ENCODE measurements at regions not wholly inside any gene's neighbourhood (a gene's known extent, or its start where the extent isn't known, plus 50 kb on each side); places are given as distances from the start of the nearest gene placed in this dataset.

- TF ChIP-seq SMAD3 (CRISPR knock-in tag; IDR thresholded peaks at IDR 0.05; ENCODE audit: borderline replicate concordance) (no peak), CDX4 (CRISPR knock-in tag; IDR thresholded peaks at IDR 0.05; ENCODE audit: borderline replicate concordance) (no peak), ZBTB21 (CRISPR knock-in tag; IDR thresholded peaks at IDR 0.05; ENCODE audit: borderline replicate concordance) (no peak)
Observed at GRCh38 chr6:102764317-102764716, 1370.8 kb downstream of the GRIK2 start (continued).

GRCh38 chr6:102763891-102764290 is 1370.4 kb downstream of the GRIK2 start:
- Mint-ChIP-seq H3K27ac (no peak overlapping the region), H3K9me3 (peaks cover 10% of the 10 kb centered on the region)
- POLR2A ChIA-PET: no interaction called here

GRCh38 chr6:102761872-102762271 is 1368.4 kb downstream of the GRIK2 start:
- no peak for ATAC-seq
- Mint-ChIP-seq H3K4me1 (peaks cover 15% of the 10 kb centered on the region), H3K27me3 (ENCODE audit: low read depth) (no peaks in the 10 kb centered on the region; the same call in 1 of the 2 replicates), H3K9me3 (peaks cover 6% of the 10 kb centered on the region; the same call in 1 of the 2 replicates), H3K4me3 (no peak overlapping the region), H3K36me3 (no peaks in the 10 kb centered on the region; the same call in 1 of the 2 replicates), H3K27ac (no peak overlapping the region)
- no peak for TF ChIP-seq MAX (CRISPR knock-in tag; IDR thresholded peaks at IDR 0.05)
- TF ChIP-seq ZBTB43 (CRISPR knock-in tag; IDR thresholded peaks at IDR 0.05): no peak
- no peak for TF ChIP-seq ZNF232 (CRISPR knock-in tag; IDR thresholded peaks at IDR 0.05)
- ChIA-PET CTCF (no interaction called here), POLR2A (no interaction called here)
- DNase-seq (ENCODE audit: low spot score): no peak

More at GRCh38 chr6:102763891-102764290, 1370.4 kb downstream of the GRIK2 start:
- DNase-seq (ENCODE audit: low spot score) (no peak), ATAC-seq (no peak)
- H3K4me3 Mint-ChIP-seq: no peak overlapping the region
- peaks cover 3% of the 10 kb centered on the region; the same call in 1 of the 2 replicates for H3K36me3 Mint-ChIP-seq
- H3K4me1 Mint-ChIP-seq: peaks cover 5% of the 10 kb centered on the region
- CTCF ChIA-PET: no interaction called here
- TF ChIP-seq TEAD1 (CRISPR knock-in tag; IDR thresholded peaks at IDR 0.05) (no peak), MYBL2 (CRISPR knock-in tag; IDR thresholded peaks at IDR 0.05) (no peak), HMGXB4 (CRISPR knock-in tag; IDR thresholded peaks at IDR 0.05) (no peak), FOXK1 (CRISPR knock-in tag; IDR thresholded peaks at IDR 0.05) (no peak), TEAD4 (CRISPR knock-in tag; IDR thresholded peaks at IDR 0.05) (no peak), STAT6 (CRISPR knock-in tag; conservative IDR thresholded peaks at IDR 0.05; ENCODE audit: low read depth) (no peak), NR3C1 (CRISPR knock-in tag; conservative IDR thresholded peaks at IDR 0.05; ENCODE audit: low read depth) (no peak)
- no peaks in the 10 kb centered on the region for H3K27me3 Mint-ChIP-seq (ENCODE audit: low read depth)

- CTCF ChIA-PET: no interaction called here
- Mint-ChIP-seq H3K36me3 (no peaks in the 10 kb centered on the region; the same call in 1 of the 2 replicates), H3K27ac (no peak overlapping the region), H3K4me3 (no peak overlapping the region), H3K27me3 (ENCODE audit: low read depth) (no peaks in the 10 kb centered on the region; the same call in 1 of the 2 replicates), H3K9me3 (peaks cover 6% of the 10 kb centered on the region; the same call in 1 of the 2 replicates), H3K4me1 (peaks cover 15% of the 10 kb centered on the region)
- POLR2A ChIA-PET: no interaction called here
- DNase-seq (ENCODE audit: low spot score) (no peak), ATAC-seq (no peak)
- no peak for TF ChIP-seq GRHL2 (CRISPR knock-in tag; IDR thresholded peaks at IDR 0.05; ENCODE audit: insufficient replicate concordance, severe bottlenecking)
- TF ChIP-seq MYBL2 (CRISPR knock-in tag; IDR thresholded peaks at IDR 0.05): no peak
- TF ChIP-seq ATF6 (CRISPR knock-in tag; IDR thresholded peaks at IDR 0.05): no peak
- no peak for TF ChIP-seq ZBTB21 (CRISPR knock-in tag; IDR thresholded peaks at IDR 0.05; ENCODE audit: borderline replicate concordance)
- no peak for TF ChIP-seq USF2 (CRISPR knock-in tag; IDR thresholded peaks at IDR 0.05)
- no peak for TF ChIP-seq ZSCAN18 (CRISPR knock-in tag; IDR thresholded peaks at IDR 0.05)
- TF ChIP-seq MLX (CRISPR knock-in tag; IDR thresholded peaks at IDR 0.05): no peak
Observed at GRCh38 chr6:102759415-102759814, 1365.9 kb downstream of the GRIK2 start.

All from WTC11 (cell line).